IPS-NIHi7 (cell line): ENCODE measurements at regions not wholly inside any gene's neighbourhood (a gene's known extent, or its start where the extent isn't known, plus 50 kb on each side); places are given as distances from the start of the nearest gene placed in this dataset.

Experiments used
- DNase-seq: peaks from one replicate; pipeline ENCODE4 v3.0.0; 2012; ENCODE audit warnings: mixed read lengths; ENCODE audit errors: extremely low spot score

GRCh38 chr13:76440568-76440967 lies 445.6 kb downstream of the KCTD12 start:
- no peak for DNase-seq

- no peak for DNase-seq
These were observed 446.7 kb downstream of the KCTD12 start for GRCh38 chr13:76439546-76439945.

DNA sequence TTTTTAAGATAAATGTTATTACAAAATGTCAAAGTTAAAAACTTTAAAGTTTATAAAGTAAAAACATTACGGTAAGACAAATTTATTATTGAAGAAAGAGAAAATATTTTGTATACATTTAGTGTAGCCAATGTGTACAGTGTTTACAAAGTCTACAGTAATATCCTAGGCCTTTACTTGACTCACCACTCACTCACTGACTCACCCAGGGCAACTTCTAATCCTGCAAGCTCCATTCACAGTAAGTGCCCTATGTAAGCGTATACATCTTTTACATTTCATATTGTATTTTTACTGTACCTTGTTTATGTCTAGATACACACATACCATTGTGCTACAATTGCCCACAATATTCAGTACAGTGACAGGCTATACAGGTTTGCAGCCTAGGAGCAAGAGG lies 448.2 kb downstream of the KCTD12 start:
- DNase-seq = no peak

GRCh38 chr13:76425935-76426334 lies 460.3 kb downstream of the KCTD12 start:
- DNase-seq = no peak

DNA sequence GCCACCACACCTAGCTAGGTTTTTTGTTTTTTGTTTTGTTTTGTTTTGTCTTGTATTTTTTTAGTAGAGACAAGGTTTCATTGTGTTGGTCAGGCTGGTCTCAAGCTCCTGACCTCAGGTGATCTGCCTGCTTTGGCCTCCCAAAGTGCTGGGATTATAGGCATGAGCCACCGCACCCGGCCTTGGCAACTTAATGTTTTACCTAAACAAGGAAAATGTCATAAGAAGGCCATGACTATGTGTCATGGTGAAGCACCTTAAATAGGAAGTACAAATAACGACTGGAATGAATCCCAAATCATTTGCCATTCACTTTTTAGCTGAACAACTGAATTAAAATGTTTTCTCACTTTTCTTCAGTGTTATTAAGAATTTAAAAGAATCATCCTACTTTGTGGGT lies 465.2 kb downstream of the KCTD12 start:
- no peak for DNase-seq

DNA sequence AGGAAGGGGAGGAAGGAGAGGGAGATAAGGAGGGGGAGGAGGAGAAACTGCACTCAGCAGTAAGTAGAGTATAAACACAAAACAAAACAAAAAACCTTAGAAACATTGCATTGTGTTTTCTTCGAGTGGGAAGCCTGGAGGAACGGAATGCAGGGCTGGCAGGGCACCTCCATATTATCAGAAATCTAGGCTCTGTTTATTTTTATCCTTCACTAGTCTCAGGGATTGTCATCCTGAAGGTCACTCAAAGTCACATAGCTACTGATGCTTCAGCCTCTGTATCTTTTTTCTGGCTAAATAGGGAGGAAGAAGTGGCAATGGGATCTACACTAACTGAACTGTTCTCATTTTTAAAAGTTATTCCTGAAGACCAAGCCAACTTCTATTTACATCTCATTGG lies 467.8 kb downstream of the KCTD12 start:
- no peak for DNase-seq

DNA sequence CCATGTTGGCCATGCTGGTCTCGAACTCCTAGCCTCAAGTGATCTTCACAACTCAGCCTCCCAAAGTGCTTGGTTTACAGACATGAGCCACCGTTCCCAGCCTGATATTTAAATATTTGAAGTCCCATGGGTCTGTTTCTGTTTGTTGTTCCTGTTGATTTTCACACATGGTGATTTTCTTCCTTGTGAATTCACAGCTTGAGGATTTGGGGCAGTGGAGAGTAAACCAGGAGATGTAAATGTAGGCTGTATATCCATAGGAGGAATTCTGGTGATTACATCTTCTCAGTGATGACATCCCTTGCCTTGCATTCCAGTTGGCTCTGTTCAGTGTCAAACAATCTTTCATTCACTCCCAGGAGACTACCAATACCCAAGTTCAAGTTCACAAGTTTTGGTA lies 471.9 kb downstream of the KCTD12 start:
- DNase-seq = peak; percentile 19

DNA sequence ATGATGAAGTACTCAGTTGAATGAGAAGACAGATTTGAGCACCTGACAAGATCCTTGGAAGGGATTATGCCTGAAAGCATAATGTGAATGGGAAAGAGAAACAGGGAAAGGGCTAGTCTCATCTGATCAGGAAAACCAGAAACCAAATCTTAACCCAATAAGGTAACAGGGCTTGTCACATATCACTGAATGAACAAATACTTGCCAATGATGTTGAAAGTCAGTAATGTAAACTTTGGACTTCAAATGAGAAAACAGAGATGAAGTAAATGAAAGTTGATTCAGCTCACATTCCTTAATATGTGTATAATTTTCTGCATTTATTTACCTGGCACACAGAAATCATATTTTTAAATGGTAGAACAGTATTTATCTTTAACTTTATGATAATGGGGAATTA lies 480.0 kb downstream of the KCTD12 start:
- DNase-seq = no peak

DNA sequence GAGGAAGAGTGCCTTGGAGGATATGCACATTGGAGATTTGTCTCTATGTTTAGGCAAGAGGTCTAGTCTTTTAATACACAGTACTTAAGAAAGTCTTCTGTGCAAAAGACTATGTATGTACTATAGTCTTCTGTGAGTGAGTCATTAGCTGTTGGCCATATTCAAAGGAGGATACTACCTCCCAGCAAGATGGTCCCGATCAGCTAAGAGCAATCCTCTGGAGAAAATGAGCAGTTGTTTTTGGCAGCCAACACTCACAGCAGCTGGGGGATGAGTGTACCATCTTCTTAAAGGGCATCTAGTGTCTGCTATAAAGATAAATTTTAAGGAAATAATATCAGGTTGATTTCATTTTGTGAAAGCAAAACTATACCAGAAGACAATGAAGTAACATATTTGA lies 487.8 kb downstream of the KCTD12 start:
- DNase-seq = no peak

GRCh38 chr13:76397413-76397812 lies 488.8 kb downstream of the KCTD12 start:
- no peak for DNase-seq

DNA sequence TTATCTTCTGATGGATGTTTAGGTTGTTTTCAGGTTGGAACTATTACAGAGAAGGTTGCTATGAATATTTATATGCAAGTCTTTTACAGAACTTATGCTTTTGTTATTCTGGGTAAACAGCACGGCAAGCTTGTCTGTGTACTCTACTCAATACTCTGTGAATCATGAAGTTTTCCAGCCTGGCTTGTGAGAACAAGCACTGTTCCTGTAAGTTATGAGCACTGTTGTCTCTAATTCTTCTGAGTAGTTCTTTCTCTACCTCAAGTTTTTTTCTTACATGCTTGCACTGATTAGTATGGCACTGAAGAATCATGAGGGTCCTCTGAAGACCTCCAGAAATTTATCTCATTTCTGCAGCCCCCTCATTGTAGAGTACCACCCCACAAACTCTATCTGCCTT lies 496.9 kb downstream of the KCTD12 start:
- no peak for DNase-seq

DNA sequence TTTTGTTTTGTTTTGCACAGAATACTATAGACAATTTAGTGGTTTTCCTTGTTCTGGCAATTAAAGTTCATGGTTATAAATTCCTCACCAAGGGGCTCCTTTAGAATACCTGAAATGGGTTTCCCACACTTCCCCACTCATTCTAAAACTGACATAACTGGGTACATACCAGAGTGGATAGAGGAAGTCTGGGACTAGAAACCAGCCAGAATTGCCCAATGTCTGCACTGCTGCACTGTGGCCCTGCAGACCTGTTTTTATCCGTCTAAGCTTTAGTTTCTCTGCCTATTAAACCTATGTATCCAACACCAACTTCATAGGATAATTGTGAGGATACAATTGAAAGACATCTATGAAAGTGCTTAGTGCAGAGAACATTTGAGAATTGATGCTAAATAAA lies 498.6 kb downstream of the KCTD12 start:
- no peak for DNase-seq

GRCh38 chr13:76386321-76386720 lies 499.9 kb downstream of the KCTD12 start:
- no peak for DNase-seq

DNA sequence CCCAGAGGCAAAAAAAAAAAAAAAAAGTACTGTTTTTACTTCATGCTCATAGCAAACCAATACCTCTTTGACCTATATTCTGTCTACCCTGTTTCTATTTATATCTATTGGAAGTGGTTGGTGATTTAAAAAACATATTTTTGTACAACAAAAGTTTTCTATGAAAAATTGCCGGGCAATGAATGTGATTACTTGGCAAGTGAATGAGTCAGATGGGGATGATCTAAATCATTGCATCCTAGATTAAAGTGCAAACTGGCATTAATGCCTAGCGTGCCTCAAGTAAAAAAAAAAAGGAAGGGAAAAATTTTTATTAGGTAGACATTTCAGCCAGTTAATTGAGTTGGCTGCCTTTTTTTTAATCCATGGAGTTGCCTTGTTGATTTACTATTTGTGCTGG lies 500.6 kb downstream of the KCTD12 start:
- no peak for DNase-seq

DNA sequence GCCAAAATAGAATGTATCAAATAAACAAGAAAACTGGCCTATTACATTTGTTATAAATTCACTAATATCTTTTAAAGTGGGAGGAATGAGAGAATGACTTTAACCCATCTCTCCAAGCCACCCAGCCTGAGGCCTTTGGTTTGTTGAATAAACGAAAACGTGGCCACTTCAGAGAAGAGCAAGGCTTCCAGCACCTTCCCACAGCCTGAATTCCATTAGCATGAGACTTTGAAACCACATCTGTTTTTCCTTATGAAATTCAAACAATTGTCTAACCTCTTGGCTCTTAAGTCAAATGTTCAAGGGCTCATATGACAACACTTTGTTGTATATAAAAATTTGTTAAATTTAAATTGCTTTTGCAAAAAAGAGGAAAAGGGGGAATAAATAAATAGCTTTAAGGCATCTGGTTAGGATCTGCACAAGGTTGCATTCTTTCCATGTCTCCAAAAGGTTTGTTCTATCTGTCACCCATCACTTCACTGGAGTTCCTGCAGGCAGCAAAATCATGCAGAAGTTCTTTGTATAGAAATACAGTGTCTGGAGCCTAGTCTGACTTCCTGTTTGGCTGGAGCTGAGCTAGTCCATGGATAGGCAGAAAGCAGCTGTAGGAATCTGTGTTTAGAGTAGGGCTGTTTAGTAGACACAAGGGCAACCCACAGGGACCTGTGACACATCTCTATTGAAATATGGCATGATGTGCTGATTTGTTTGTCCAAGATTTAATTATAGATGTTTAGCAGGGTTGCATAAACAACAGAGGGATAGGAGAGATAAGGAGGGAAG lies 502.3 kb downstream of the KCTD12 start:
- no peak for DNase-seq

DNA sequence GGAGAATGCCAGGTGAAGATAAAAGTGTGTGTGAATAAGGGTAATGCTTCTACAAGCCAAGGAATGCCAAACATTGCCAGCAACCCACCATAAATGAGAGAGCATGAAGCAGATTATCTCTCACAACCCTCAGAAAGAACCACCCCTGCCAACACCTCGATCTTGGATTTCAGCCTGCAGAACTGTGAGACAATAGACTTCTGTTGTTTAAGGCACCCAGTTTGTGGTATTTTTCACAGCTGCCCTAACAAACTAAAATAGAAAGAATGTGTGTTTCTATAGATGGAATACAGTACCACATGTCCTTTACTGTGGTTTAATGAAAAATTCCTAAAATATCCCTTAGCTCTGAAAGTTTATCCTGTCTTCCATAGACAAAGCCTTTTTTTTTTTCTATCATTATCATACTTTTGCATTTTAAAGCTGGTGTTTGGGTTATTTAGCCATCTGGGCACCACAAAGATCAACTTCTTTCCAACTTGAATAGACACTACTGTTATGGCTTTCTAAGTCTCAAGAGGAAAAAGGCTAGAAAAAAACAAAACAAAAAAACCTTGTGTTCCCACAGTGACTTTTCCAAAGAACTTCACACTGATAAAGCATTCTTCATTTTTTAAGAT lies 505.6 kb downstream of the KCTD12 start:
- no peak for DNase-seq

- DNase-seq = no peak
These were observed 506.7 kb downstream of the KCTD12 start for GRCh38 chr13:76379341-76380105.

GRCh38 chr13:76378767-76379166 lies 507.4 kb downstream of the KCTD12 start:
- DNase-seq = no peak

DNA sequence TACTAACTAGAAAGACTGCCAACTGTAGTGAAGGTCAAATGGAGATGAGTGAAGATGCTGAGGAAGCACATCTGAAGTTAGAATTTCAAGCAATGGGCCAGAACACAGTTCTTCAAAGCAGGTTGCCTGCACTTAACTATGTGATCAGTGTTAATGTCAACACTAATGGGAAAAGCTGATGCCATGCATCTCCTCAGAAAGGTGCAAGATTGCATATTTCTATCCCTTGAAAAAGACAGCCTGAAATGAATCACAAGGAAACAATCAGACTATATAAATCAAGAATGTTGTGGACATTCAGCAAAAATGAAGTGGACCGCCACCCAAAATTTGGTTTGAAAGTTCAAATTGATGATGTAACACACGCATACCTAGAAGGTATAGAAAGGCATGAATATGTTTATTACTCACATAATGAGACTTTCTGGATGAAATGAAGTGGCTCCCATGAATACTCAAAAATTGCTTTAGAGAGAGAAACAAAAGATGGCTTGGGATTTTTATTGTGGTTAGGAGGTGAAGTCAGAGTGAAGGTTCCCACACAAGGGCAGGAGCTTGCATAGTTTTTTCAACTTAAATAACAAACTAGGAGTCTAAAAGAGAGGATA lies 522.4 kb downstream of the KCTD12 start:
- DNase-seq = no peak

- no peak for DNase-seq
These were observed 524.3 kb downstream of the KCTD12 start for GRCh38 chr13:76361868-76362267.

GRCh38 chr13:76351541-76352229 lies 534.5 kb downstream of the KCTD12 start:
- no peak for DNase-seq

GRCh38 chr13:76350399-76350798 lies 535.8 kb downstream of the KCTD12 start:
- DNase-seq = no peak
